Choroid plexus epithelial cell (primary cell): ENCODE measurements at regions not wholly inside any gene's neighbourhood (a gene's known extent, or its start where the extent isn't known, plus 50 kb on each side); places are given as distances from the start of the nearest gene placed in this dataset.
A peak's percentile ranks its signal among the peaks of the same experiment; 100 is the strongest.

Experiments
- DNase-seq: peaks from one replicate; pipeline ENCODE4 v3.0.0-alpha.2; 2010; ENCODE audit warnings: low read depth
- H3K4me3 ChIP-seq: 2 replicates; pipeline ENCODE4 v1.5.1; 2011; ENCODE audit warnings: low read depth, mild to moderate bottlenecking, control low read depth, low read length, moderate library complexity
- TF ChIP-seq, protein P1 (sequence below): conservative IDR thresholded peaks from 2 replicates; pipeline ENCODE4 v1.5.1; 2011; ENCODE audit warnings: low read depth, mild to moderate bottlenecking, control low read depth, inconsistent platforms, low read length, moderate library complexity

DNA sequence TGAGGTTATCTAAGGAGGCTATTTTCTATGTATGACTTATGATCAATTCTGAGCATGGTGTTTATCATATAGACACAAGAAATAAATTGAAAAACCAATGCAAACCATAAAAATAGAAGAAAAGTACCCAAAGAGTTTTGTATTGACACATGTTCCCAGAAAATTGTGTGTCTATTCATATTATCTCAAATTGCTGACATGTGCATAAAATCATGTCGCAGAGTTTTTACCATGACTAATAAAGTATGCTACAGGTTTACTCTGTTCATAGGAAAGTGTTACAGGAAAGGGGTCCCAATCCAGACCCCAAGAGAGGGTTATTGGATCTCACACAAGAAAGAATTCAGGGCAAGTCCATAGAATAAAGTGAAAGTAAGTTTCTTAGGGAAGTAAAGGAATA is 290.7 kb upstream of the NRXN1 start:
- no peak overlapping the region for H3K4me3 ChIP-seq
- TF ChIP-seq, protein P1, sequence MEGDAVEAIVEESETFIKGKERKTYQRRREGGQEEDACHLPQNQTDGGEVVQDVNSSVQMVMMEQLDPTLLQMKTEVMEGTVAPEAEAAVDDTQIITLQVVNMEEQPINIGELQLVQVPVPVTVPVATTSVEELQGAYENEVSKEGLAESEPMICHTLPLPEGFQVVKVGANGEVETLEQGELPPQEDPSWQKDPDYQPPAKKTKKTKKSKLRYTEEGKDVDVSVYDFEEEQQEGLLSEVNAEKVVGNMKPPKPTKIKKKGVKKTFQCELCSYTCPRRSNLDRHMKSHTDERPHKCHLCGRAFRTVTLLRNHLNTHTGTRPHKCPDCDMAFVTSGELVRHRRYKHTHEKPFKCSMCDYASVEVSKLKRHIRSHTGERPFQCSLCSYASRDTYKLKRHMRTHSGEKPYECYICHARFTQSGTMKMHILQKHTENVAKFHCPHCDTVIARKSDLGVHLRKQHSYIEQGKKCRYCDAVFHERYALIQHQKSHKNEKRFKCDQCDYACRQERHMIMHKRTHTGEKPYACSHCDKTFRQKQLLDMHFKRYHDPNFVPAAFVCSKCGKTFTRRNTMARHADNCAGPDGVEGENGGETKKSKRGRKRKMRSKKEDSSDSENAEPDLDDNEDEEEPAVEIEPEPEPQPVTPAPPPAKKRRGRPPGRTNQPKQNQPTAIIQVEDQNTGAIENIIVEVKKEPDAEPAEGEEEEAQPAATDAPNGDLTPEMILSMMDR, result no peak
- no peak for DNase-seq

DNA sequence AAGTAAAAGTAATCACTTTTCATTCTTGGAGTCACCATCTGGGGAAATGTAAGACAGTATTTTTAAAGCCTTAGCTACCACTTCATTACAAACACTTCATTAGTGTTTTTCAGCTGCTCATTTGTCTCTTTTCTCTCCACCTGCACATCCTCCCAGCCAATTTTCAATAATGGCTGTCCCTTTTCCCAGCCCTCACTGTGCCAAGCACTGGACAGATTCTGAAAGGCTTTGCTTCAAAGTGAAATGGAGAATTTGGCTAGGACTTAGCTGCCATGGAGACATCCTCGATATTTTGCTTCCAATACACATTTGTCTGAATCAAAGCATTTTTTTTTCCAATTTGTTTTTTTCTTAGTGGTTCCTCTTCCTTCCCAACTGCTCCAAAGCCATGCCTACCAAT is 272.4 kb upstream of the NRXN1 start:
- TF ChIP-seq, protein P1, result no peak
- H3K4me3 ChIP-seq, result no peak overlapping the region
- DNase-seq, result no peak

DNA sequence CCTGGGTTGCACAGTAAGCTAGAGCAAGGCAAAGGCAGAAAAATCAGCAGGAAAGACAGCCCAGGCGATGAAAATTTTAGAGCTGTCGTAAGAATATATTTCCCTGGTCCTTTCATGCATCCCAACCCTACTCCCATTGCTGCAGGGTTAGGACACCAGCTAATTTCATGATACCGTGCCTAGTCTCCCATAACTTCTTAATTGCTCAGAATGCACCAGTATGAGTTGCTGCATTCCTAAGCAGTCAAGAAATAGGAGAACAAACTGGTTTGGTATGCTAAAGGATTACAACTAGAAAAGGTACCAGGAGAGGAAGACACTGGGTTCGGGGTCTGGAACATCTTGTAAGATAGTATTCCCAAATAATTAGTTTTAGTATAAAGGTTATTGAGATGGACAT is 269.4 kb upstream of the NRXN1 start:
- H3K4me3 ChIP-seq, result no peak overlapping the region
- peak; percentile 9 for DNase-seq
- TF ChIP-seq, protein P1, result no peak

DNA sequence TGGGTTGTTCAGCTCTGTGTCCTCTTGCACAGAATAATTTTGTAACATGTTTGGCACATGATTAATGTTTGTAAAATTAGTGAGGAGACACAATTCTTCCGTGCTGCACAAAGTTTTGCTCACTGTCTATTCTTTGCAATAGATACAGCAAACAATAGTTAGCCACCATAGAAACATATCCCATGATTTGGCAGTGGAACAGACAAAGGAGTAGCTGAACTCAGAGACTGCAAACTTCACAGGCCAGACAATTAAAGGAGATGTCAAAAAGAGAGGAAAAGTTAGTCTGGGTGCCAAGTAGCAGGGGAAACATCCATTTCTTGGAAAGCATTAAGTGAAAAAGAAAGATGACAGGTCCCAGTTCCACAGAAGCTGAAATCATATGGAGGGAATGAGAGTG is 267.4 kb upstream of the NRXN1 start:
- no peak overlapping the region for H3K4me3 ChIP-seq
- TF ChIP-seq, protein P1, result no peak
- no peak for DNase-seq

DNA sequence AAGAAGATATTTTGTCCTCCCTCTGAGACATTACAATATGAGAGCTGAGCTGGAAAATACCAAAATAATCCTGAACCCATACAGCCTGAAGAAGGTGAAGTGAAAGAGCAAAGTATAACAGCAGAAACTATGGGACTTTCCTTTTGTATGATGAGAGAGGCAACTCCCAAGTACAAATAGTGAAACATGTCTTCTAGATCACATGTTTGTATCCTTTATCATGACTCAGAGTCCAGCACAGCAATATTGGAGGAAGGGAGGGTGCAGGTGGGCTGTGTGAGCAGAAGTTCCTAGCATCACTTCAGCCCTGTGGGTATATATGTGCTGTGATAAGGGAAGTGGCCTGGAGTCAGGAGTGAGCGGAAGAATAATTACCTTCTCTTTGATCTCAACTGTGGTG is 265.6 kb upstream of the NRXN1 start:
- no peak overlapping the region for H3K4me3 ChIP-seq
- DNase-seq, result peak; percentile 31
- TF ChIP-seq, protein P1, result no peak

DNA sequence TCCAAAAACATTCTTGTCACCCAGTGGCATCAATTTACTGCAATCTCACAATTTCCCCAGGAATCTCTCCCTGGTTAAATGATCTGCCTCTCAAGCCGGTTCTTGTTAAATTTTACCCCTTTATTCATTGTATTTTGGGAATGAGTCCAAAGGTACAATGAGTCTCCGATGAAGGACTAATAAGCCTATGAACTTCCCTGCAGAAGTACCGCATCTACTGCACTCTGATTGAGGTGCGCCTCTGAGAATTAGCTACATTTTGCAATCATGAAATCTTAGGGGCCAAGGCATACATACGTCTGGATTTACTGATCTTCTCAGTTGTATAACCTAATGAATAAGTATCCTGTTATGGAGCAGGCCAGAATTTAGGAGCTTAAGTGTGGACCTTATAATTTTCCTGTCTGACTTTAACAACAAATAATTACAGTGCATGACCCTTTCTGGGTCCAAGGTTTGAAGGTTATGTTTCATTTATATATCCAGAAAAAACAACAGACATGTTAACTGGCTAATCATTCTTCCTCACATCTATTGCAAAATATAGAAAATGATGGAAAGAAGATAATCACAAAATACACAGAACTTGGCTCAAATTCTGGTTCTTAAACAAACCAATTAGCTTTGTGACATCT is 261.8 kb upstream of the NRXN1 start:
- TF ChIP-seq, protein P1, result no peak
- no peak overlapping the region for H3K4me3 ChIP-seq
- no peak for DNase-seq

DNA sequence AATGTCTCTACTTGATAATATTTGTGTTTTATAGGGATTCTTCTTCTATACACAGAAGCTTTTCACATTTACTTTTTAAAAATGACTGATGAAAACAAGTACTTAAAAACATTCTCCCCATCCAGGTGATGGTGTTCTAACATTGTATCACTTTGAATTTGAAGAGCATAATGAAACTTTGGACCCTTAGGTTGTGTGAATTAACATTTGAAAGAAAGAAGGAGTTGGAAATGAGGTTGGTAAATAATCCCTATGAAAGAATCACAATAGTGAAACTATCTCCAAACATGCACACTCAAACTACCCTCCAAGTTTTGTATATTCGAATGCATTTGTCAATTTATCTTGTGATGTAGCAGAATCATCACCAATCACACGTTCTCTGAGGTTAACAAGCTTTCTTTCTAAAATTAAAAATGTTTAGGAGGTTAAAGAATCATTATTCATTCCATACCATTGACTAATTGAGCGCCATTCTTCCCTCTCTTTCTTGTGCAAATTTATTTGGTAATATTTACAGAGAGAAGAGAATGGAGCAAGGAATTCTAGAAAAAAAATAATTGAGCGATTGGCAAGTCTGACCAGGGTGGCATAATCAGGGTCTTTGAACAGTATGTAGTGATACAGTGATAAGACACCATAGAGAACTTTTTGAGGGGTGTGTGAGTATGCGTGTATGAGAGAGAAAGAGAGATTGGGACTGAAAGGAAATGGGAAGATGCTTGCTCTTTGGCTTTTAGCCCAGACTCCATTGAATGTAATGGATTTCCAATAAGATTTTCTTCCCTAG is 260.0 kb upstream of the NRXN1 start:
- DNase-seq, result no peak
- TF ChIP-seq, protein P1, result no peak
- H3K4me3 ChIP-seq, result no peak overlapping the region
